Gastroesophageal sphincter (tissue), 4 donors: ENCODE measurements at regions not wholly inside any gene's neighbourhood (a gene's known extent, or its start where the extent isn't known, plus 50 kb on each side); places are given as distances from the start of the nearest gene placed in this dataset.

ENCODE experiments used
- ATAC-seq: fragments of 150-250 bp; one replicate; pipeline ENCODE4 v1.9.1; 2016; ENCODE audit warnings: mild to moderate bottlenecking, moderate library complexity
- H3K27ac ChIP-seq, 4 donors: fragments of 200-600 bp; sonication (generic) in 3 of 4; 1 replicate in 3 of 4; 2 replicates in 1 of 4; pipeline ENCODE4 v1.5.1; 2016 to 2019
- H3K27me3 ChIP-seq: fragments of 200-600 bp; sonication (generic); one replicate; pipeline ENCODE4 v1.5.1; 2019
- H3K36me3 ChIP-seq, 2 donors: fragments of 200-600 bp; sonication (generic); one replicate each; pipeline ENCODE4 v1.5.1; 2019; ENCODE audit warnings: control low read depth in 1 of 2
- H3K4me1 ChIP-seq, 3 donors: fragments of 200-600 bp; sonication (generic); 1 replicate in 2 of 3; 2 replicates in 1 of 3; pipeline ENCODE4 v1.5.1; 2016 to 2019; ENCODE audit warnings: control low read depth in 2 of 3
- H3K4me3 ChIP-seq, 2 donors: fragments of 200-600 bp; sonication (generic); one replicate each; pipeline ENCODE4 v1.5.1; 2019; ENCODE audit warnings: mild to moderate bottlenecking in 1 of 2, moderate library complexity in 1 of 2
- H3K9me3 ChIP-seq, 3 donors: fragments of 200-600 bp; sonication (generic); one replicate each; pipeline ENCODE4 v1.5.1; 2017 to 2019; ENCODE audit warnings: control low read depth in 2 of 3
- CTCF ChIP-seq, 4 experiments: fragments of 200-600 bp in 2 of 4; fragments of 450-650 bp in 2 of 4; sonication (generic) in 1 of 4; IDR thresholded peaks; one replicate each; pipeline ENCODE4 v1.5.1; 2017 to 2019; ENCODE audit warnings: antibody characterized with exemption in 4 of 4, mild to moderate bottlenecking in 2 of 4, moderate library complexity in 2 of 4
- EP300 ChIP-seq: sonication (generic); formaldehyde crosslinking; IDR thresholded peaks from one replicate; pipeline ENCODE4 v1.6.1; 2017; ENCODE audit warnings: antibody characterized with exemption, mild to moderate bottlenecking
- POLR2A ChIP-seq, 2 donors: fragments of 450-650 bp; IDR thresholded peaks; one replicate each; pipeline ENCODE4 v1.6.1; 2017; ENCODE audit warnings: antibody characterized with exemption in 2 of 2, mild to moderate bottlenecking in 2 of 2, moderate library complexity in 1 of 2
- POLR2AphosphoS5 ChIP-seq: sonication (generic); formaldehyde crosslinking; IDR thresholded peaks from one replicate; pipeline ENCODE4 v1.6.1; 2017; ENCODE audit warnings: antibody characterized with exemption
- WGBS, 2 donors: methylation state at CpG; one replicate each; pipeline ENCODE4 v1.1.5; 2018; ENCODE audit warnings: low coverage in 1 of 2; 5-methylcytosine and 5-hydroxymethylcytosine counted together

- TF ChIP-seq POLR2AphosphoS5 (no peak), POLR2A (IDR thresholded peaks at IDR 0.05) (no peak), EP300 (no peak), CTCF (IDR thresholded peaks at IDR 0.05) (no peak)
- ATAC-seq = no peak
- Histone ChIP-seq H3K9me3 (no peaks in the 10 kb centered on the region), H3K27ac (no peak overlapping the region), H3K4me1 (no peaks in the 10 kb centered on the region), H3K4me3 (no peak overlapping the region), H3K36me3 (no peaks in the 10 kb centered on the region), H3K27me3 (no peaks in the 10 kb centered on the region)
- WGBS, 2 donors = 65 to 77% methylated on average over 2 to 4 of the region's 4 CpGs
These were observed 338.1 kb upstream of the BRINP1 start for GRCh38 chr9:119707228-119707845.

GRCh38 chr9:119701651-119702050 is 332.4 kb upstream of the BRINP1 start:
- no peak for TF ChIP-seq POLR2A (IDR thresholded peaks at IDR 0.05)
- no peak for TF ChIP-seq EP300
- no peak for TF ChIP-seq POLR2AphosphoS5
- no peak for TF ChIP-seq CTCF (IDR thresholded peaks at IDR 0.05)
- 100% methylated on average over 1 of the region's 1 CpG for WGBS, 2 donors
- no peaks in the 10 kb centered on the region for H3K4me1 ChIP-seq
- H3K27me3 ChIP-seq = no peaks in the 10 kb centered on the region
- no peaks in the 10 kb centered on the region for H3K9me3 ChIP-seq
- H3K27ac ChIP-seq = no peak overlapping the region
- H3K36me3 ChIP-seq = no peaks in the 10 kb centered on the region
- no peak for ATAC-seq
- no peak overlapping the region for H3K4me3 ChIP-seq

- H3K9me3 ChIP-seq = no peaks in the 10 kb centered on the region
- 11 to 18% methylated on average over 2 of the region's 2 CpGs for WGBS, 2 donors
- H3K4me1 ChIP-seq = no peaks in the 10 kb centered on the region
- H3K27ac ChIP-seq = no peak overlapping the region
- H3K27me3 ChIP-seq = no peaks in the 10 kb centered on the region
- TF ChIP-seq POLR2AphosphoS5 (no peak), CTCF (IDR thresholded peaks at IDR 0.05) (no peak), POLR2A (IDR thresholded peaks at IDR 0.05) (no peak), EP300 (no peak)
- no peak for ATAC-seq
- H3K36me3 ChIP-seq = no peaks in the 10 kb centered on the region
- H3K4me3 ChIP-seq = no peak overlapping the region
These were observed 329.3 kb upstream of the BRINP1 start for GRCh38 chr9:119698535-119698934.

GRCh38 chr9:119697996-119698395 is 328.8 kb upstream of the BRINP1 start:
- Histone ChIP-seq H3K36me3 (no peaks in the 10 kb centered on the region), H3K4me3 (no peak overlapping the region), H3K27ac (no peak overlapping the region), H3K9me3 (no peaks in the 10 kb centered on the region), H3K4me1 (no peaks in the 10 kb centered on the region), H3K27me3 (no peaks in the 10 kb centered on the region)
- 40 to 50% methylated on average over 1 of the region's 5 CpGs for WGBS, 2 donors
- ATAC-seq = no peak
- TF ChIP-seq POLR2AphosphoS5 = no peak
- TF ChIP-seq POLR2A (IDR thresholded peaks at IDR 0.05) = no peak
- TF ChIP-seq CTCF (IDR thresholded peaks at IDR 0.05) = no peak
- no peak for TF ChIP-seq EP300

GRCh38 chr9:119689879-119690278 is 320.6 kb upstream of the BRINP1 start:
- no peaks in the 10 kb centered on the region for H3K27me3 ChIP-seq
- no peak overlapping the region for H3K27ac ChIP-seq
- no peak overlapping the region for H3K4me3 ChIP-seq
- TF ChIP-seq POLR2AphosphoS5 = no peak
- no peak for TF ChIP-seq POLR2A (IDR thresholded peaks at IDR 0.05)
- no peak for TF ChIP-seq CTCF (IDR thresholded peaks at IDR 0.05)
- no peak for TF ChIP-seq EP300
- no peaks in the 10 kb centered on the region for H3K36me3 ChIP-seq
- WGBS, 2 donors = 7 to 14% methylated on average over 4 of the region's 4 CpGs
- no peaks in the 10 kb centered on the region for H3K4me1 ChIP-seq
- ATAC-seq = no peak
- no peaks in the 10 kb centered on the region for H3K9me3 ChIP-seq
